GM21528 (cell line): ENCODE measurements at regions not wholly inside any gene's neighbourhood (a gene's known extent, or its start where the extent isn't known, plus 50 kb on each side); places are given as distances from the start of the nearest gene placed in this dataset.
"Not testable (repeated sequence)": the region's sequence is repeated elsewhere in the genome, so short reads cannot be mapped to it uniquely, and the experiment has no call there.

Experiments used
- ATAC-seq: cut with Tn5 transposase; IDR thresholded peaks from one replicate; pipeline ENCODE4 v1.9.1; 2021; ENCODE audit warnings: mild to moderate bottlenecking, moderate library complexity; ENCODE audit not compliant: unreplicated experiment, low FRiP score

- no peak for ATAC-seq
Observed at GRCh38 chr11:96681019-96681716, 291.4 kb downstream of the JRKL start.

GRCh38 chr11:96694338-96694737 is 304.5 kb downstream of the JRKL start:
- ATAC-seq, result no peak

GRCh38 chr11:96696731-96697130 is 306.9 kb downstream of the JRKL start:
- no peak for ATAC-seq

- ATAC-seq, result no peak
Observed at GRCh38 chr11:96697466-96697865, 307.7 kb downstream of the JRKL start.

GRCh38 chr11:96704847-96705246 is 315.0 kb downstream of the JRKL start:
- no peak for ATAC-seq

GRCh38 chr11:96706761-96707160 is 316.9 kb downstream of the JRKL start:
- no peak for ATAC-seq

GRCh38 chr11:96707273-96707672 is 317.5 kb downstream of the JRKL start:
- no peak for ATAC-seq

GRCh38 chr11:96708219-96708878 is 318.5 kb downstream of the JRKL start:
- no peak for ATAC-seq

GRCh38 chr11:96713301-96713700 is 323.5 kb downstream of the JRKL start:
- no peak for ATAC-seq

- ATAC-seq, result no peak
Observed at GRCh38 chr11:96714689-96715088, 324.9 kb downstream of the JRKL start.

- no peak for ATAC-seq
Observed at GRCh38 chr11:96715208-96715607, 325.4 kb downstream of the JRKL start.

- ATAC-seq, result no peak
Observed at GRCh38 chr11:96736601-96737000, 346.8 kb downstream of the JRKL start.

- no peak for ATAC-seq
Observed at GRCh38 chr11:96738311-96738710, 348.5 kb downstream of the JRKL start.

- no peak for ATAC-seq
Observed at GRCh38 chr11:96741068-96741467, 351.3 kb downstream of the JRKL start.

GRCh38 chr11:96744697-96745096 is 354.9 kb downstream of the JRKL start:
- no peak for ATAC-seq

GRCh38 chr11:96748639-96749370 is 359.0 kb downstream of the JRKL start:
- no peak for ATAC-seq

GRCh38 chr11:96751807-96752206 is 362.0 kb downstream of the JRKL start:
- ATAC-seq, result not testable (repeated sequence)

GRCh38 chr11:96752221-96752620 is 362.4 kb downstream of the JRKL start:
- ATAC-seq, result no peak

- no peak for ATAC-seq
Observed at GRCh38 chr11:96753997-96754396, 364.2 kb downstream of the JRKL start.

GRCh38 chr11:96755209-96755608 is 365.4 kb downstream of the JRKL start:
- ATAC-seq, result no peak

GRCh38 chr11:96755752-96756151 is 365.9 kb downstream of the JRKL start:
- ATAC-seq, result no peak

GRCh38 chr11:96758957-96759356 is 369.1 kb downstream of the JRKL start:
- no peak for ATAC-seq
